T follicular helper cell (primary cell): ENCODE measurements at regions not wholly inside any gene's neighbourhood (a gene's known extent, or its start where the extent isn't known, plus 50 kb on each side); places are given as distances from the start of the nearest gene placed in this dataset.
"Not testable (repeated sequence)": the region's sequence is repeated elsewhere in the genome, so short reads cannot be mapped to it uniquely, and the experiment has no call there.

ENCODE experiments used
- DNase-seq: peaks from one replicate; pipeline ENCODE4 v3.0.0-alpha.2; 2020; ENCODE audit warnings: low read depth

DNA sequence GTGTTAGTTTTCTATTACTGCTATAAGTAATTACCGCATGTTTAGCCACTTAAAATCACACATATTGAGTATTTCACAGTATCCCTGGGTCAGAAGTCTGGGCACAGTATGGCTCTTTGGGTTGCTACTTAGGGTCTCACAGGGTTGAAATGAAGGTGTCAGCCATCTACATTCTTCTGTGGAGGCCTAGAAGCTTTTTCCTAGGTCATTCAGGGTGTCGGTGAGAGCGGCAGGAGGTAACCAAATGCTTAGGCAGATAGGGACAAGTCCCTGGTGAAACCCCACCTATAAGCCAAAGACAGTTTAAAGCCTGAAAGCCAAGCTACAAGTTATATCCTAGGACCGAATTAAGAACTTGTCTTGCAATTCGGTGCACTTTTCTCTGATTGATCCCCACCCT lies 856.7 kb downstream of the PCDH17 start:
- DNase-seq = no peak

DNA sequence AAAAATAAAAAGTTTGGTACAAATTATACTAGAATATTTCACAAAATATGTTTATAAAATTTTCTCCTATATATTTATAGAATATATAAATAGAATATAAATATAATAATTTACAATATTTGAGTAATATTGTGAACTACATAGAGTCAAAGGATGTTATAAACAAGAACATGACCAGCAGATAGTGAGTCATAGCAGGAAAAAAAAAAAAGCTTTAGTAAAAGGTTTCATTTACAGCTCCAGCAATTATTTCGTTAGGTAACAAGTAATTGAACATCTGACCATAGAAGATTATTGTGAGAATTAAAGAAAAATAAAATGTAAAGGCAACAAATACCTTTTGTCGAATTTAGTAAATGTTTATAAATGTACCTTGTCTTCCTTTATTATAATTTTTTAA lies 864.1 kb downstream of the PCDH17 start:
- DNase-seq = no peak

GRCh38 chr13:58500938-58501337 lies 869.4 kb downstream of the PCDH17 start:
- DNase-seq = no peak

DNA sequence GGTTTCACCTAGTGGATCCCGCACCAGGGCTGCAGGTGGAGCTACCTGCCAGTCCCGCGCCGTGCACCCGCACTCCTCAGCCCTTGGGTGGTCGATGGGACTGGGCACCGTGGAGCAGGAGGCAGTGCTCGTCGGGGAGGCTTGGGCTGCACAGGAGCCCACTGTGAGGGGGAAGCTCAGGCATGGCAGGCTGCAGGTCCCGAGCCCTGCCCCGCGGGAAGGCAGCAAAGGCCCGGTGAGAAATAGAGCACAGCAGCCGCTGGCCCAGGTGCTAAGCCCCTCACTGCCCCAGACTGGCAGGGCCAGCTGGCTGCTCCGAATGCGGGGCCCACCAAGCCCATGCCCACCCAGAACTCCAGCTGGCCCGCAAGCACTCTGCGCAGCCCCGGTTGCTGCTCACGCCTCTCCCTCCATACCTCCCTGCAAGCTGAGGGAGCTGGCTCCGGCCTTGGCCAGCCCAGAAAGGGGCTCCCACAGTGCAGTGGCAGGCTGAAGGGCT lies 872.7 kb downstream of the PCDH17 start:
- DNase-seq = not testable (repeated sequence)

DNA sequence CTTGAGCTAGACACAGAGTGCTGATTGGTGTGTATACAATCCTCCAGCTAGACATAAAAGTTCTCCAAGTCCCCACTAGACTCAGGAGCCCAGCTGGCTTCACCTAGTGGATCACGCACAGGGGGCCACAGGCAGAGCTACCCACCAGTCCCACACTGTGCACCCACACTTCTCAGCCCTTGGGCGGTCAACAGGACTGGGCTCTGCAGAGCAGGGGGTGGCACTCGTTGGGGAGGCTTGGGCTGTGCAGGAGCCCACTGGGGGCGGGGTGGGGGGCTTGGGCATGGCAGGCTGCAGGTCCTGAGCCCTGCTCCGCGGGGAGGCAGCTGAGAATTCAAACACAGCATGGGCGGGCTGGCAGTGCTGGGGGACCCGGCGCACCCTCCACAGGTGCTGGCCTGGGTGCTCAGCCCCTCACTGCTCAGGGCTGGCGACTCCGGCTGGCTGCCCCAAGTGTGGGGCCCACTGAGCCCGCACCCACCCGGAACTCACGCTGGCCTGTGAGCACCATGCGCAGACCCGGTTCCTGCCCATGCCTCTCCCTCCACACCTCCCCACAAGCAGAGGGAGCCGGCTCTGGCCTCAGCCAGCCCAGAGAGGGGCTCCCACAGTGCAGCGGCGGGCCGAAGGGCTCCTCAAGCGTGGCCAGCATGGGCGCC lies 873.8 kb downstream of the PCDH17 start:
- not testable (repeated sequence) for DNase-seq

DNA sequence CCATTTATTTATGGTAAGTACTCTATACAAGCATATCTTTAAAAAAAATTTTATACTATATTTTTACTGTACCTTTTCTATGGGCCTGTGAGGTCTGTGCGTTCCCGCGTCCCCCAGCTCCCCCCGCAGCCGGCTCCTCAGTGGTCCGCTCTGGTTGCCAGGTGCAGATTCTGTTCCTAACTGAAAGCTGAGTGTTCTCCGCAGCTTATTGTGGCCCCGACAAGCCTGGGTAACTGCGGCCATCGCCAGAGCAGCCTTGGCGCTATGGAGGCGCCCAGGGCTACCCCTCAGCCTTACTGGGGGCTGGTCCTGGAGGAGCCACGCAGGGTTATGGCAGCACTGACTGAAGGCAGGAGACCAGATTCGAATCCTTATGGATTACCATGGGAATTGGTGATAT lies 896.8 kb downstream of the PCDH17 start:
- DNase-seq = no peak

DNA sequence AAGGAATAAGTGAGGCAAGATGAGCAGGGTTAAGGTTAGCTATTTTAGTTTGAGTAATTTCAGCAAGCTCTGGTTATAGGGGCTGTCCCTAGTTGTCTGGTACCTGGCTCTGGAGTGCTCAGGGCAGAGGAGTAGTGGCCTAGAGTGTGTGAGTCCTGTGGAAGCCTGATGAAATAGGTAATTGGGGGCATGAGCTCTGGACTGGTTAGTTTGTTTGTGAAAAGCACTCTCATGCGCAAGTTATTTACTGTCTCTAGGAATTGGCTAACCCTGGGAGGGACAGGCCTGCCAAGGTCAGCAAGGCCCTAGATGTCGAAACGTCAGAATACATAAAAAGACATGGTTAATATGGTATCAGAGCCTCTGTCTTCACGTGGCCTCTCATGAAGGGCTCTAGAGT lies 900.1 kb downstream of the PCDH17 start:
- no peak for DNase-seq

DNA sequence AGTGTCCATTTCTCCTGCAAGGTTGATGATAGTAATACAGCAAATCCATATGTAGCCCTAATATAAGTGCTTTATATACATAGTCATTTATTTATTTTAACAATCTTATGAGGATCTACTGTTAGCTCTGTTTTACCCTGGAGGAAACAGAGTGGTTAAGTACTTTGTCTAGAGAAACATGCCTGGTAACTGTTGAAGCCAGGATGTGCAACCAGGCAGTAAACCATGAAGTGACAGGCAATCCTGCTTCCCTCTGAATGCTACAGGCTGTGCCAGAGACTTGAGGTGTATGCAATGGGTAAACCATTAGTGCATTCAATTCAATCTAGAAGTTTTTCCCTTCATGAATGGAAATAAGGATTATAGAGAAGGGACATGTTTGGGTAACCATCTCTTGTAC lies 911.0 kb downstream of the PCDH17 start:
- no peak for DNase-seq

- no peak for DNase-seq
Observed at GRCh38 chr13:58547419-58547818, 915.9 kb downstream of the PCDH17 start.

DNA sequence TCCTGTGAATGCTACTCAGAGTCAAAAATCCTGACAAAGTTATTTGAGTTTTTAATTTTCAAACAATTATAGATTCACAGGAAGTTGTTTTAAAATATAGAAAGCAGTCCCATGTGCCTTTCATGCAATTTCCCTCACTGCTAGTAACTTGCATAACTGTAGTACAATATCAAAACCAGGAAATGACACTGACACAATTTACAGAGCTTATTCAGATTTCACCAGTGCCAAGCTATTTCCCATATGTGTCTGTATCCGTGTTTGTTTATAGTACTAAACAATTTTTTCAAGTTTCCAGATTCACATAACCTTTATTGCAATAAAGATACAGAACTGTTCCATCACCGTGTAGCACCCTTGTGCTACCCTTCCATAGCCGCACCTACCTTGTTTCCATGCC lies 934.6 kb downstream of the PCDH17 start:
- no peak for DNase-seq

GRCh38 chr13:58573743-58574142 lies 942.2 kb downstream of the PCDH17 start:
- DNase-seq = no peak

GRCh38 chr13:58574791-58575190 lies 943.2 kb downstream of the PCDH17 start:
- DNase-seq = no peak

DNA sequence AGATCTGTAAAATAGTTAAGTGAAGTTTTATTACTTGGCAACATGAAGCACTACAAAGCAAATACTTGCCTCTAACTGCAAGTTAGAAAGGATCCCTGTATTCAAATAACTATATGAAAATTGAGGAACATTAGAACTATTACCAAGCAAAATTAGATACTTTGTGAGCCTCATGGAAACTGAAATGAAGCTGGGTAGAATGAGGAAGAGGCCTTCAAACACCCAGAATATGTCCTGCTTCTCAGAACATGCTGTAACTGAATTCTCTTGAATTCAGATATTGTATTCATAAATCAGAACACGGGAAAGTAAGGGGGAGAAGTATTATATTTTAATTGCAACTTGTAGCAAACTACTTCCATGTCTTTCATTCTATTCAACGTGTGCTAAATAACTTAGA lies 947.9 kb downstream of the PCDH17 start:
- no peak for DNase-seq

GRCh38 chr13:58583966-58584365 lies 952.4 kb downstream of the PCDH17 start:
- no peak for DNase-seq

GRCh38 chr13:58584610-58585009 lies 953.1 kb downstream of the PCDH17 start:
- DNase-seq = no peak

DNA sequence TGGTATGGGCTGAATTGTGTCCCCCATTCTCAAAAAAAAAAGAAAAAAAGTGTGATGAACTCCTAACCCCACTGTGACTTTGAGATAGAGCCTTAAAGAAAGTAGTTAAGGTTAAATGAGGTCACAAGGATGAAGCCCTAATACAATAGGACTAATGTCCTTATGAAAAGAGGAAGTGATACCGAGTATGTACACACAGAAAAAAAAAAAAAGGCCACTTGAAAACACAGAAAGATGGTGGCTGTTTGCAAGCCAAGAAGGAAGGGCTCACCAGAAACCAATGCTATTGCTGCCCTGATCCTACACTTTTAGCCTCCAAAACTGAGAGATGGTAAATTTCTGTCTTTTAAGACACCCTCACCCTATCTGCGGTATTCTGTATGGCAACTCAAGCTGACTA lies 955.6 kb downstream of the PCDH17 start:
- no peak for DNase-seq

- no peak for DNase-seq
Observed at GRCh38 chr13:58592052-58592451, 960.5 kb downstream of the PCDH17 start.

- DNase-seq = no peak
Observed at GRCh38 chr13:58592786-58593185, 961.2 kb downstream of the PCDH17 start.

GRCh38 chr13:58594747-58595600 lies 963.4 kb downstream of the PCDH17 start:
- DNase-seq = no peak

- no peak for DNase-seq
Observed at GRCh38 chr13:58597552-58597951, 966.0 kb downstream of the PCDH17 start.

- DNase-seq = no peak
Observed at GRCh38 chr13:58598241-58598640, 966.7 kb downstream of the PCDH17 start.

DNA sequence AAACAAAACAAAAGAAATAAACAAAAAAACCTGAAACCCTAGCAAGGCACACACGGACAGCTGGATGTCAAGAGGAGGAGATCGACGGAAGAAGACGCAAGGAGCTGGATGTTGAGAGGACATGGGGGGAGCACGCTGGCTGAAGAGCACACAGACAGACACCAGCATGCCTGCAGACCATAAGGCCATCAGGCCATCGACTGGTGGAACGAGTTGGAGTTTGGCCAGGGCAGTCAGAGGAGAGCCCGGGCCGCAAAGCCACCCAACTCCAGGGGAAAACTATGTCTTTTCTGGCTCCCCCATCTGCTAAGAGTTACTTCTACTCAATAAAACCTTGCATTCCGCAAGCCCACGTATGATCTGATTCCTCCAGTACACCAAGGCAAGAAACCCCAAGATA lies 979.6 kb downstream of the PCDH17 start:
- no peak for DNase-seq

DNA sequence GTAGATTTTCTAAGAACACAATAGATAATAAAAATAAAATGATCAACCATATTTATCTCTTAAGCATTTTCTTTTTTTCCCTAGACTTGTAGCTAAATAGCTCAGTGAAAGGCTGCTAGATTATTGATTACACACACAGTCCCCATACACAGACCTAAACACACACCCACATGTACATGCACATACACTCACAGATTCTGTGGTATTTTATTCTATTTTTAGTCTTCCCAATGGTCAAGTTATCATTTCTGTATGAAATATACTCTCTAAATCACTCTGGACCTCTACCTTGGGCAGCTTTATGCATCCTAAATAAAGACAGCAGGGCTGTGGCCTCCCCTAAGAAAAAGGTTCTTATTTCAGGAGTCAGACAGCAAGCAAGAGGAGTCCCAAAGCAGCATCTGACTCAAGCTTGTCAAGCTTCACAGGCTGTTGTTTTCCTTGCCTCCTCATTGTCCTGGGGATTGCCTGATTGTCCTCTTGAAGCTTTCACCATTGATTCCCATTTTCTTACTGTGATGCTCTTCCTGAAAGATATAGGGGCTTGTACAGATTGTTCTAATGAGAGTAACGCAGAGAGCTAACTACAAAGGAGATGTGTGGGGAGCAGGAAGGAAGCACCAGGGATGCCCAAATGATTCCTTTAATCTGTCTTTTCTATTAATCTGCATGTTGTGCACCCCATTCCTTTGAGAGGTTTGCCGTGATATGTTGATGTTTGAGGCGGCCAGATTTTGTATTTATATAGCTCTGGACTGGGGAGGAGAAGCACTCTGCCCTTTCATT lies 986.5 kb downstream of the PCDH17 start:
- no peak for DNase-seq
